GM20000 (cell line): ENCODE measurements at regions not wholly inside any gene's neighbourhood (a gene's known extent, or its start where the extent isn't known, plus 50 kb on each side); places are given as distances from the start of the nearest gene placed in this dataset.
"Not testable (repeated sequence)": the region's sequence is repeated elsewhere in the genome, so short reads cannot be mapped to it uniquely, and the experiment has no call there.

ENCODE experiments used
- DNase-seq: peaks from one replicate; pipeline ENCODE4 v3.0.0; 2012; ENCODE audit warnings: low spot score
- TF ChIP-seq, protein P1 (sequence below): IDR thresholded peaks from 2 replicates; pipeline ENCODE4 v1.5.1; 2012; ENCODE audit warnings: mild to moderate bottlenecking, control low read depth; ENCODE audit errors: extremely low read depth, missing control alignments

DNA sequence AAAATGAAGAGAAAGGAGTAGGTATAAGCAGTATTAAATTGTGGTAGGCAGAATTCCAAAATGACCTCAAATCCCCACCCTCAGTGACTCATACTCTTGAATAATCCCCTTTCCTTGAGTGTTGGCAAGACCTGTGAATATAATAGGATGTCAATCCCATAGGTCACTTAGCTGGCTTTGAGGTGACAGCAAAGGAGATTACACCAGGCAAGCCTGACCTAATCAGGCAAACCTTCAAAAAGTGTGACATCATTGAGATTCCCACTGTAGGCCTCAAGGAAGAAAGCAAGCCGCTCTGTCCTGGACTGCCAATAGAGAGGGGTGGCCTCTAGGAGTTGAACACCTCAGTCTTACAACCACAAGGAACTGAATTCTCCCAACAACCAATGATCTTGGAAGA is 535.2 kb downstream of the RBFOX1 start:
- TF ChIP-seq, protein P1, sequence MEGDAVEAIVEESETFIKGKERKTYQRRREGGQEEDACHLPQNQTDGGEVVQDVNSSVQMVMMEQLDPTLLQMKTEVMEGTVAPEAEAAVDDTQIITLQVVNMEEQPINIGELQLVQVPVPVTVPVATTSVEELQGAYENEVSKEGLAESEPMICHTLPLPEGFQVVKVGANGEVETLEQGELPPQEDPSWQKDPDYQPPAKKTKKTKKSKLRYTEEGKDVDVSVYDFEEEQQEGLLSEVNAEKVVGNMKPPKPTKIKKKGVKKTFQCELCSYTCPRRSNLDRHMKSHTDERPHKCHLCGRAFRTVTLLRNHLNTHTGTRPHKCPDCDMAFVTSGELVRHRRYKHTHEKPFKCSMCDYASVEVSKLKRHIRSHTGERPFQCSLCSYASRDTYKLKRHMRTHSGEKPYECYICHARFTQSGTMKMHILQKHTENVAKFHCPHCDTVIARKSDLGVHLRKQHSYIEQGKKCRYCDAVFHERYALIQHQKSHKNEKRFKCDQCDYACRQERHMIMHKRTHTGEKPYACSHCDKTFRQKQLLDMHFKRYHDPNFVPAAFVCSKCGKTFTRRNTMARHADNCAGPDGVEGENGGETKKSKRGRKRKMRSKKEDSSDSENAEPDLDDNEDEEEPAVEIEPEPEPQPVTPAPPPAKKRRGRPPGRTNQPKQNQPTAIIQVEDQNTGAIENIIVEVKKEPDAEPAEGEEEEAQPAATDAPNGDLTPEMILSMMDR = no peak
- no peak for DNase-seq

DNA sequence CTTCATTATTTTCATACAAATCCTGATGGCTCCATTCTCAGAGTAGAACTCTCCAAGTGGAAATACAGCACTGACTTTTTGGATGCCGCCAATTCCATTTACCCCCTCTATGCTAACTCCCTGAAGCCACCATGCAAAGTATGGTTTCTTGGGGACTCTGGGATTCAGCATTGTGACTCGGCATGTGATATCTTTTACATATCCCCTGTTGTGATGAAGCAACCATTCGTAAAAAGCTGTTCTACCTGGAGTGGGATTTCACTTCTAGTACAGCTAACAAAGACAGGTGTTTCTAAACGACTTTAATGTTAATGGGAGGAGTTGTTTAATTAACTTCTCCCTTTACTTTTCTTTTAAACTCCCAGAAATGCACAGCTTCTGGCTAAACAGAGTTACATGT is 533.5 kb downstream of the RBFOX1 start:
- DNase-seq = no peak
- TF ChIP-seq, protein P1 = no peak

DNA sequence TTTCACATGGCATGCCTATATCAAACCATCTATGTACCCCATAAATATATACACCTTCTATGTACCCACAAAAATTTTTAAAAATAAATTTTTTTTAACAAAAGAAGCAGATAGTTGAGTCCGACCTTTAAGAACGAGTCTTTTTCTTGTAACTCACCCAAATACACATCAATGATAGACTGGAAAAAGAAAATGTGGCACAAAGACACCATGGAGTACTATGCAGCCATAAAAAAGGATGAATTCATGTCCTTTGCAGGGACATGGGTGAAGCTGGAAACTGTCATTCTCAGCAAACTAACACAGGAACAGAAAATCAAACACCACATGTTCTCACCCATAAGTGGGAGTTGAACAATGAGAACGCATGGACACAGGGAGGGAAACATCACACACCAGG is 532.7 kb downstream of the RBFOX1 start:
- not testable (repeated sequence) for DNase-seq

DNA sequence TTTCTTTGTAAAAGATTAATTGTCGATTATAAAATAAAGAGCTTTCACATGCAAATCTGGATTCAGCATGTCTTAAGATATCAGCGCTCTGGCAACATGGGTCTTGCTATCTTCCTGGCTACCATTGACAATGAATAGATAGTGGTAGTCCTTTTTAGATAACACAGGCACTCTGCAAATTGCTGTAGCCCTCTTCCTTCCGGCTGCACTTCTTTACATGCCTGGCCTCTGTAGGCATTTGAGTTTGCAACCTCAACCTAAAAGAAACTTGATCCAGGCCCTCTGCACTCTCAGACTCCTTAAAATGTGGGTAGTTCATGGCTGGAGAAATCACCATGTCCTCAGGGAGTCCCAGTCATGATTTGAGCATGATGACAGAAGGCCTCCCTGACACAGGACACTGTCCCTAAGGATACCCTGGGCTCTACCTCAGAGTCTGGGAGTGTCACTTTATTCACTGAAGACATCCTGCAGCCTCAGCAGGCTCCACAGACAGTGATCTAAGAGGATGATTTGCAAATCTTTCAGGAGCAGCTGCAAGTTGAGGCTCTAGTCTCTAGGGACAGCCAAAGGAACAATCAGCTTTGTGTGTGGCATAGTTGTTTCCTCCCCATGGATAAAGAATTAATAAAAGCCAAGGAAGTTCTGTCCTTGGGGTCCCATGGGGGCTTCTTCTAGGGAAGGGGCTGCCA is 529.4 kb downstream of the RBFOX1 start:
- TF ChIP-seq, protein P1 = no peak
- DNase-seq = no peak

DNA sequence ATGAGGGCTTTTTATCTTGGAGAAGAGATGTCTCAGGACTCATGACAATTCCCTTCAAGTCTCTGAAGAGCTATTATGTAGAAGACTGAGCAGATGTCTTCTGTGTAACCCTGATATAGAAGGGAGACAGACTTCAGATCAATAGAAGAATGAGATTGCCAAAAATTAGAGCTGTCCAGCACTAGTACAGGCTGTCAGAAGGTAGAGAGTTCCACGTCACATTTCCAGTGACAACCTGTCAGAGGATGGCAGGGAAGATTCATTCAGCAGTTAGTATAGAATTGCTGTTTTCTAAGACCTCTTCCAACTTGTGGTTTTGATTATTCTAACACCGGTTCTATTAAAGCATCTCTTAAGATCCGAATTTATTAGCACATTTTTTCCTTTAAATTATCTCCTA is 520.6 kb downstream of the RBFOX1 start:
- no peak for DNase-seq
- TF ChIP-seq, protein P1 = no peak

DNA sequence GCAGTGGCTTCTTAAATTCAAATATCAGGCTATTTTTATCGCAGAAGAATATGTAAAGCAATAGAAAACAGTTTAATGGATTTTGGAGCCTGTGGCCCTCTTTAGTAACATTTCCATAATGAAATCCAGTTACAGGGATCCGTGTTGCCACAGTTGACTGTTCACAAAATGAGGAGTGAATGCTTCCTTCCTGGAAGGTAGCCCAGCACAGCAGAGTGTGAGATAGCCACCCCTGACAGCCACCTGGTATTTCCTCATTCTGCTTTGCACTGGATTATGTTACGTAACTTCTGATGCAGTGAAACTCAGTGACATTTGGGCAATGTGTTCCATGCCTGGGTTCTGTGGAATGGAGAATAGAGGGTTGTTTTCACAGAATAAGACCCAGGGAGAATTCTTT is 517.2 kb downstream of the RBFOX1 start:
- TF ChIP-seq, protein P1 = no peak
- DNase-seq = no peak

DNA sequence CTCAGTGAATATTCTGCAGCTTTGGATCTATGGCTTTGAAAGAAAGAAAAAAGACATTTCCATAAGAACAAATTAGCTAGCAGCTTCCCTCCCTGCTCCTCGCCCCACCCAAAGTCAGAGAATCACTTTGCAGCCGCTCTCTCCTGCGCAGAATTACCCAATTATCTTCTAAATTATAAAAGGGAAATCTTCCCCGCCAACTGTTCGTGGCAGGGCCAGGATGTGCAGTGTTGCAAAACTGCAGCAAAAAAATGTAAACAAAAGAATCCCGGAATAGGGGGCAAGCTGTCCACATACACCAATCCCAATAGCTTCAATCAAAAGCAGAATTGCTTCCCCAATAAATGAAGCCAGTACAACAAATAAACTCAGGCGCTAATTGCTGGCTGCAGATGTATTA is 510.6 kb downstream of the RBFOX1 start:
- DNase-seq = no peak
- TF ChIP-seq, protein P1 = no peak

DNA sequence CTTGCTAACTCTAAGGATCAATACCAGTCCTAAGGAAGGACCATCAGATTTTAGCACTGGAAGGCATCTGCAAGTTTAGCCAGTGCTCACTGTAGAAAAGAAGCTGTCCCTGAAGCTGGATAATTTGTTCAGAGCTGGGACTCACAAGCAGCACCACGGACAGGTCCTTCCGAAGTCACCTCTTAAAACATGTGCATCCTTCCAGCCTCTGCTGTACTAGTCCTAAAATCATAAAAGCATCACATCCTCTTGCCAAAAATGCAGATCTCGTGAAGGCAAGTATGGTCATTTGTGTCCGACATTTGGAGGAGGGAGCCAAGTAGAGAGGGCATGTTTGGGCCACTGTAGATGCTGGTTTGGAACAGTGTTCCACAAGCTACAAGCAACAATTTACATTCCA is 506.9 kb downstream of the RBFOX1 start:
- no peak for DNase-seq
- TF ChIP-seq, protein P1 = no peak
